GM06990 (cell line): ENCODE measurements at regions not wholly inside any gene's neighbourhood (a gene's known extent, or its start where the extent isn't known, plus 50 kb on each side); places are given as distances from the start of the nearest gene placed in this dataset.

Experiments
- DNase-seq: peaks from one replicate; pipeline ENCODE4 v3.0.0-alpha.2; 2011; ENCODE audit not compliant: insufficient read length; ENCODE audit errors: extremely low read depth
- H3K27me3 ChIP-seq: replicated peaks from 2 replicates; pipeline ENCODE4 v1.6.0; 2011; ENCODE audit warnings: low read length; ENCODE audit not compliant: control insufficient read depth, insufficient read depth
- H3K36me3 ChIP-seq: 2 replicates; pipeline ENCODE4 v1.5.1; 2011; ENCODE audit warnings: low read length; ENCODE audit not compliant: control insufficient read depth, insufficient read depth
- H3K4me3 ChIP-seq: replicated peaks from 2 replicates; pipeline ENCODE4 v1.5.1; 2011; ENCODE audit warnings: low read depth, mild to moderate bottlenecking, control low read depth, low read length
- CTCF ChIP-seq: IDR thresholded peaks from 2 replicates; pipeline ENCODE4 v1.5.1; 2011; ENCODE audit warnings: low read length, control low read depth, mild to moderate bottlenecking, inconsistent platforms; ENCODE audit not compliant: insufficient read depth, poor library complexity, severe bottlenecking

GRCh38 chr14:54278087-54278486 lies 118.7 kb upstream of the CDKN3 start:
- Histone ChIP-seq H3K27me3 (no peaks in the 10 kb centered on the region), H3K4me3 (no peak overlapping the region), H3K36me3 (no peaks in the 10 kb centered on the region)
- DNase-seq, result no peak
- TF ChIP-seq CTCF, result no peak

GRCh38 chr14:54278665-54279295 lies 118.0 kb upstream of the CDKN3 start:
- Histone ChIP-seq H3K27me3 (no peaks in the 10 kb centered on the region), H3K4me3 (no peak overlapping the region), H3K36me3 (no peaks in the 10 kb centered on the region)
- TF ChIP-seq CTCF, result no peak
- DNase-seq, result no peak

- TF ChIP-seq CTCF, result no peak
- DNase-seq, result no peak
- Histone ChIP-seq H3K4me3 (no peak overlapping the region), H3K36me3 (no peaks in the 10 kb centered on the region), H3K27me3 (no peaks in the 10 kb centered on the region)
Observed at GRCh38 chr14:54282849-54283248, 114.0 kb upstream of the CDKN3 start.

- DNase-seq, result no peak
Observed at GRCh38 chr14:54285030-54285429, 111.8 kb upstream of the CDKN3 start.

DNA sequence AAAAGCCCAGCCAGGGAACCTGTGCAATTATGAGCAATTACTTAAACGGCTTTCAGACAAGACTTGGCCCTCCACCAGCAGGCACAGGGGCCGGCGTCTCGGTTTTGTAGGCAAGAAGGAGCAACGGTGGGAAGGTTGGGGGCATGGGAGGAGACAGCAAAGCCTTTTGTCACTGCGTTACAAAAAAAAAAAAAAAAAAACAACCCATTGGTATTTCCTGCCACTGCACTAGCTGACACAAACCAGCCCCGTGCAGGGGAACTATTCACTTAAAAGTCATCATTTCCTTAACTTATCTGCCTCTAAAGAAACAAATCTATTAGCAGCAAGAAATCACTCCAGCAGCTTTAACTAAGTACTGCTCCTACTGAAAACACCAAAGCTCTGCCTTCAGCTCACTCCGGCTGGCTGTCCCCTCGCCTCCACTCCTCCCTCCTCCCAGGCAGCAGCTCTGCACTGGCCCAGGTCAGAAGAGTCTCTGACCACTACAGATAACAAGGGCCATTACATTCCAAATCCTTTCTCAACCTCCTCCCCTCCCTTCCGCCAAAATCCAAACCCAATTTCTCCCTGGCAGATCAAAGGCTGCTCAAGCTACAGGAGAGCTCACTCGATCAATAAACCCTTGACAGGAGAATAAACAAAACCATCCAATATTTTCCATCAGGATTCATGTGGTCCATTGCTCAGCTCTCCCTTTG lies 105.2 kb upstream of the CDKN3 start:
- Histone ChIP-seq H3K4me3 (no peak overlapping the region), H3K27me3 (no peaks in the 10 kb centered on the region), H3K36me3 (no peaks in the 10 kb centered on the region)
- no peak for TF ChIP-seq CTCF
- no peak for DNase-seq

More at GRCh38 chr14:54285030-54285429, 111.8 kb upstream of the CDKN3 start:
- no peaks in the 10 kb centered on the region for H3K36me3 ChIP-seq
- H3K27me3 ChIP-seq, result no peaks in the 10 kb centered on the region
- H3K4me3 ChIP-seq, result no peak overlapping the region
- TF ChIP-seq CTCF, result no peak
